Motor neuron (in vitro differentiated cells): ENCODE measurements at regions not wholly inside any gene's neighbourhood (a gene's known extent, or its start where the extent isn't known, plus 50 kb on each side); places are given as distances from the start of the nearest gene placed in this dataset.
A peak's percentile ranks its signal among the peaks of the same experiment; 100 is the strongest.

ENCODE experiments used
- ATAC-seq, 8 experiments: fragments of 200-7000 bp; cut with Tn5 transposase; replicated peaks in 6 of 8; 2 replicates each; pipeline ENCODE4 v1.8.0; 2021; ENCODE audit warnings: mild to moderate bottlenecking in 8 of 8, moderate library complexity in 8 of 8
- H3K27ac ChIP-seq, 2 donors: fragments of 250-450 bp; sonication (Bioruptor Pico); 2 replicates each; pipeline ENCODE4 v1.9.0; 2021; ENCODE audit warnings: antibody characterized with exemption in 2 of 2, mild to moderate bottlenecking in 2 of 2, moderate library complexity in 1 of 2
- H3K4me1 ChIP-seq, 2 donors: fragments of 250-450 bp; sonication (Bioruptor Pico); replicated peaks in 1 of 2; 2 replicates each; pipeline ENCODE4 v1.6.1; 2021; ENCODE audit warnings: antibody characterized with exemption in 2 of 2, mild to moderate bottlenecking in 2 of 2, moderate library complexity in 1 of 2
- H3K4me3 ChIP-seq, 5 donors: fragments of 250-450 bp; sonication (Bioruptor Pico); 2 replicates each; pipeline ENCODE4 v1.9.0; 2021; ENCODE audit warnings: antibody characterized with exemption in 5 of 5, mild to moderate bottlenecking in 5 of 5, moderate library complexity in 4 of 5
- WGBS, 10 experiments: fragments of 450-650 bp; shearing (Covaris generic); methylation state at CpG; one replicate each; pipeline ENCODE4 v1.0.0; 2022; 5-methylcytosine and 5-hydroxymethylcytosine counted together
- in situ Hi-C, 9 experiments: fragments of 400-800 bp; cut with MboI; loops; one replicate each; pipeline ENCODE4 v1.15.0; 2021; ENCODE audit warnings: low sequenced_read_pairs in 9 of 9, low pct_unique_long_range_greater_than_20kb in 2 of 9; ENCODE audit not compliant: unreplicated experiment in 9 of 9

GRCh38 chr14:54267172-54267571 is 129.6 kb upstream of the CDKN3 start:
- WGBS, 10 experiments: 13 to 92% (median 80%) methylated on average over 1 to 2 of the region's 2 CpGs; no CpG with 5 or more reads in 1 of the 10 experiments

GRCh38 chr14:54275997-54276725 is 120.6 kb upstream of the CDKN3 start:
- Histone ChIP-seq H3K4me1 (peaks cover 0 to 9% of the 10 kb centered on the region in 2 donors), H3K4me3 (no peak overlapping the region), H3K27ac (no peak overlapping the region)
- no peak for ATAC-seq
- in situ Hi-C loops: no loop called here
- 8 to 76% (median 61%) methylated on average over 2 to 5 of the region's 5 CpGs for WGBS, 10 experiments

More at GRCh38 chr14:54267172-54267571, 129.6 kb upstream of the CDKN3 start:
- Histone ChIP-seq H3K27ac (no peak overlapping the region), H3K4me3 (no peak overlapping the region), H3K4me1 (no peaks in the 10 kb centered on the region)
- in situ Hi-C loops: no loop called here
- no peak for ATAC-seq

GRCh38 chr14:54278087-54278486 is 118.7 kb upstream of the CDKN3 start:
- WGBS, 10 experiments: 0 to 83% (median 28%) methylated on average over 1 of the region's 2 CpGs; no CpG with 5 or more reads in 4 of the 10 experiments
- no peak overlapping the region for H3K4me3 ChIP-seq

GRCh38 chr14:54278665-54279295 is 118.0 kb upstream of the CDKN3 start:
- in situ Hi-C loops: no loop called here
- Histone ChIP-seq H3K4me1 (peaks cover 0 to 9% of the 10 kb centered on the region in 2 donors), H3K27ac (no peak overlapping the region), H3K4me3 (no peak overlapping the region)
- ATAC-seq: no peak
- WGBS, 10 experiments: 14 to 100% (median 77%) methylated on average over 1 to 6 of the region's 7 CpGs; no CpG with 5 or more reads in 1 of the 10 experiments

More at GRCh38 chr14:54278087-54278486, 118.7 kb upstream of the CDKN3 start:
- in situ Hi-C loops: no loop called here
- H3K27ac ChIP-seq: no peak overlapping the region
- ATAC-seq: peak; percentile 49 to 96 (median 76)
- peaks cover 0 to 9% of the 10 kb centered on the region in 2 donors for H3K4me1 ChIP-seq

GRCh38 chr14:54282849-54283248 is 114.0 kb upstream of the CDKN3 start:
- no peak overlapping the region for H3K27ac ChIP-seq
- in situ Hi-C loops: no loop called here
- 100% methylated on average over 1 of the region's 2 CpGs; no CpG with 5 or more reads in 9 of the 10 experiments for WGBS, 10 experiments
- no peaks in the 10 kb centered on the region for H3K4me1 ChIP-seq
- ATAC-seq: no peak
- H3K4me3 ChIP-seq: no peak overlapping the region

GRCh38 chr14:54285030-54285429 is 111.8 kb upstream of the CDKN3 start:
- H3K4me3 ChIP-seq: no peak overlapping the region
- 84 to 100% (median 95%) methylated on average over 1 to 6 of the region's 6 CpGs; no CpG with 5 or more reads in 3 of the 10 experiments for WGBS, 10 experiments
- ATAC-seq: no peak
- H3K4me1 ChIP-seq: no peaks in the 10 kb centered on the region
- in situ Hi-C loops: no loop called here
- no peak overlapping the region for H3K27ac ChIP-seq

- peaks cover 4 to 6% of the 10 kb centered on the region in 2 donors for H3K4me1 ChIP-seq
- ATAC-seq: peak in 3 of 8 experiments; percentile 44 to 65 (median 50)
- 5 to 93% (median 40%) methylated on average over 3 to 11 of the region's 11 CpGs; no CpG with 5 or more reads in 2 of the 10 experiments for WGBS, 10 experiments
- H3K4me3 ChIP-seq: no peak overlapping the region
- in situ Hi-C loops: no loop called here
- H3K27ac ChIP-seq: no peak overlapping the region
Observed at GRCh38 chr14:54291491-54292191, 105.2 kb upstream of the CDKN3 start.

- ATAC-seq: no peak
- in situ Hi-C loops: no loop called here
- Histone ChIP-seq H3K4me1 (peaks cover 4 to 6% of the 10 kb centered on the region in 2 donors), H3K27ac (no peak overlapping the region), H3K4me3 (no peak overlapping the region)
- WGBS, 10 experiments: 28 to 100% (median 86%) methylated on average over 1 to 3 of the region's 3 CpGs; no CpG with 5 or more reads in 3 of the 10 experiments
Observed at GRCh38 chr14:54294802-54295201, 102.0 kb upstream of the CDKN3 start.

- no peak overlapping the region for H3K27ac ChIP-seq
- no peak for ATAC-seq
- H3K4me1 ChIP-seq: no peaks in the 10 kb centered on the region
- WGBS, 10 experiments: 35 to 88% (median 78%) methylated on average over 3 to 16 of the region's 16 CpGs
- H3K4me3 ChIP-seq: no peak overlapping the region
- in situ Hi-C loops: no loop called here
Observed at GRCh38 chr14:54299410-54300363, 97.1 kb upstream of the CDKN3 start.

GRCh38 chr14:54300881-54301280 is 95.9 kb upstream of the CDKN3 start:
- Histone ChIP-seq H3K4me3 (no peak overlapping the region), H3K27ac (no peak overlapping the region), H3K4me1 (no peaks in the 10 kb centered on the region)
- in situ Hi-C loops: no loop called here
- 71 to 100% (median 100%) methylated on average over 1 to 2 of the region's 2 CpGs; no CpG with 5 or more reads in 2 of the 10 experiments for WGBS, 10 experiments
- ATAC-seq: no peak

GRCh38 chr14:54301359-54301758 is 95.4 kb upstream of the CDKN3 start:
- no peak overlapping the region for H3K27ac ChIP-seq
- H3K4me1 ChIP-seq: no peaks in the 10 kb centered on the region
- H3K4me3 ChIP-seq: no peak overlapping the region
- 0 to 100% (median 82%) methylated on average over 1 to 6 of the region's 7 CpGs; no CpG with 5 or more reads in 2 of the 10 experiments for WGBS, 10 experiments
- ATAC-seq: no peak
- in situ Hi-C loops: no loop called here

GRCh38 chr14:54306806-54307205 is 90.0 kb upstream of the CDKN3 start:
- Histone ChIP-seq H3K27ac (no peak overlapping the region), H3K4me1 (no peaks in the 10 kb centered on the region), H3K4me3 (no peak overlapping the region)
- ATAC-seq: no peak
- WGBS, 10 experiments: 40 to 93% (median 80%) methylated on average over 1 to 4 of the region's 4 CpGs; no CpG with 5 or more reads in 3 of the 10 experiments
- in situ Hi-C loops: no loop called here
